SU-DHL-6 (cell line): ENCODE measurements at regions not wholly inside any gene's neighbourhood (a gene's known extent, or its start where the extent isn't known, plus 50 kb on each side); places are given as distances from the start of the nearest gene placed in this dataset.

Experiments
- CTCF ChIP-seq: fragments of 200-600 bp; sonication (generic); IDR thresholded peaks from one replicate; pipeline ENCODE4 v1.5.1; 2017; ENCODE audit warnings: antibody characterized with exemption, mild to moderate bottlenecking, low read length, moderate library complexity; ENCODE audit not compliant: insufficient read depth, poor library complexity, severe bottlenecking
- EZH2phosphoT487 ChIP-seq: fragments of 200-600 bp; sonication (generic), shearing (Covaris generic); conservative IDR thresholded peaks from 2 replicates; pipeline ENCODE4 v1.6.1; 2018; ENCODE audit warnings: mild to moderate bottlenecking, antibody characterized with exemption, low read length, moderate library complexity, mixed read lengths

GRCh38 chrX:125262836-125263235 lies 56.8 kb upstream of the TEX13C start:
- TF ChIP-seq EZH2phosphoT487, result no peak
- no peak for TF ChIP-seq CTCF
